Endothelial cell of umbilical vein (primary cell): ENCODE measurements at regions not wholly inside any gene's neighbourhood (a gene's known extent, or its start where the extent isn't known, plus 50 kb on each side); places are given as distances from the start of the nearest gene placed in this dataset.

Experiments used
- BruUV-seq: library from RNA; stranded (reverse); fragments of 400-500 nt; replicated peaks from 2 replicates; lab custom pipeline; 2021; lab: Mats Ljungman, UMichigan
- CTCF ChIA-PET: fragments of 300-600, 350-600 bp; sonication (Branson Sonifier 250); formaldehyde crosslinking; loops from one replicate; lab custom pipeline; 2021; ENCODE audit warnings: antibody characterized with exemption, inconsistent platforms; lab: Charles Lee
- POLR2A ChIA-PET: fragments of 300-600, 350-600 bp; sonication (Branson Sonifier 250); formaldehyde crosslinking; loops from one replicate; lab custom pipeline; 2021; ENCODE audit warnings: antibody characterized with exemption, inconsistent platforms; lab: Charles Lee
- DNase-seq: peaks from one replicate; pipeline ENCODE4 v3.0.0-alpha.2; 2011; ENCODE audit warnings: low read depth, low spot score
- FAIRE-seq: peaks from 2 replicates; lab custom pipeline; 2011; peaks lifted over from hg19 to GRCh38; lab: Jason Lieb, UNC
- H2AFZ ChIP-seq: 2 replicates; pipeline ENCODE4 v1.6.0; 2012; ENCODE audit warnings: low read depth, low read length, control low read depth, inconsistent platforms
- H3K27ac ChIP-seq: 2 replicates; pipeline ENCODE4 v1.5.1; 2011; ENCODE audit warnings: low read depth, mild to moderate bottlenecking, control low read depth, low read length, moderate library complexity; ENCODE audit not compliant: insufficient read depth
- H3K27me3 ChIP-seq, 2 experiments: 2 replicates each; pipeline versions ENCODE4 v1.6.0 to v1.6.1; 2011; ENCODE audit warnings: low read length in 2 of 2, mixed read lengths in 1 of 2; ENCODE audit not compliant: control insufficient read depth in 2 of 2, insufficient read depth in 2 of 2
- H3K36me3 ChIP-seq, 2 experiments: 2 replicates in 1 of 2; 3 replicates in 1 of 2; pipeline ENCODE4 v1.5.1; 2011; ENCODE audit warnings: low read length in 2 of 2, mild to moderate bottlenecking in 1 of 2, moderate library complexity in 1 of 2; ENCODE audit not compliant: control insufficient read depth in 2 of 2, insufficient read depth in 2 of 2; ENCODE audit errors: extremely low read depth in 1 of 2
- H3K4me1 ChIP-seq: 3 replicates; pipeline ENCODE4 v1.5.1; 2011; ENCODE audit warnings: mild to moderate bottlenecking, low read length; ENCODE audit not compliant: control insufficient read depth, insufficient read depth; ENCODE audit errors: extremely low read depth
- H3K4me2 ChIP-seq: 2 replicates; pipeline ENCODE4 v1.6.1; 2011; ENCODE audit warnings: low read length, control low read depth, mixed read lengths; ENCODE audit not compliant: insufficient read depth
- H3K4me3 ChIP-seq, 3 experiments: fragments of 200-600 bp in 1 of 3; sonication (generic), shearing (Covaris generic) in 1 of 3; replicated peaks in 1 of 3; 2 replicates each; pipeline ENCODE4 v1.5.1; 2011 to 2016; ENCODE audit warnings: control low read depth in 3 of 3, low read length in 3 of 3, mild to moderate bottlenecking in 2 of 3, inconsistent platforms in 1 of 3, low read depth in 1 of 3, moderate library complexity in 1 of 3; ENCODE audit not compliant: insufficient read depth in 1 of 3
- H3K79me2 ChIP-seq: 2 replicates; pipeline ENCODE4 v1.6.0; 2012; ENCODE audit warnings: low read length, inconsistent platforms; ENCODE audit not compliant: control insufficient read depth, insufficient read depth
- H3K9ac ChIP-seq: replicated peaks from 2 replicates; pipeline ENCODE3; 2011; ENCODE audit warnings: low read length, control low read depth; ENCODE audit not compliant: insufficient read depth; ENCODE audit errors: extremely low read depth
- H3K9me1 ChIP-seq: replicated peaks from 3 replicates; pipeline ENCODE4 v1.6.0; 2011; ENCODE audit warnings: mild to moderate bottlenecking, low read length; ENCODE audit not compliant: control insufficient read depth, insufficient read depth; ENCODE audit errors: extremely low read depth
- H3K9me3 ChIP-seq: replicated peaks from 2 replicates; pipeline ENCODE4 v1.5.1; 2012; ENCODE audit warnings: low read length, inconsistent platforms; ENCODE audit not compliant: control insufficient read depth, insufficient read depth
- H4K20me1 ChIP-seq: replicated peaks from 2 replicates; pipeline ENCODE3; 2011; ENCODE audit warnings: mild to moderate bottlenecking, low read length; ENCODE audit not compliant: control insufficient read depth, insufficient read depth; ENCODE audit errors: extremely low read depth
- EZH2 ChIP-seq: IDR thresholded peaks from 2 replicates; pipeline ENCODE4 v1.6.1; 2012; ENCODE audit warnings: borderline replicate concordance, low read depth, mild to moderate bottlenecking, moderate library complexity, low read length, inconsistent platforms; ENCODE audit not compliant: severe bottlenecking
- FOS ChIP-seq: IDR thresholded peaks from 2 replicates; pipeline ENCODE4 v1.6.1; 2011; ENCODE audit warnings: mild to moderate bottlenecking, low read length, moderate library complexity, borderline replicate concordance; ENCODE audit not compliant: insufficient read depth
- GATA2 ChIP-seq: IDR thresholded peaks from 2 replicates; pipeline ENCODE4 v1.7.0; 2011; ENCODE audit warnings: low read depth, mild to moderate bottlenecking, moderate library complexity, mixed read lengths, low read length; ENCODE audit not compliant: insufficient read length, insufficient read depth
- JUN ChIP-seq: IDR thresholded peaks from 2 replicates; pipeline ENCODE4 v1.6.1; 2011; ENCODE audit warnings: borderline replicate concordance, low read depth; ENCODE audit not compliant: insufficient read length, insufficient read depth
- MYC ChIP-seq: IDR thresholded peaks from one replicate; pipeline ENCODE4 v1.6.1; 2011; ENCODE audit warnings: mild to moderate bottlenecking, low read depth, low read length
- POLR2A ChIP-seq: IDR thresholded peaks from 2 replicates; pipeline ENCODE4 v1.6.1; 2012; ENCODE audit warnings: low read depth, mild to moderate bottlenecking, control low read depth, low read length
- POLR2AphosphoS5 ChIP-seq: IDR thresholded peaks from 2 replicates; pipeline ENCODE4 v1.6.1; 2012; ENCODE audit warnings: low read depth, mild to moderate bottlenecking, control low read depth, low read length, moderate library complexity; ENCODE audit not compliant: insufficient read depth
- dilution Hi-C: fragments of 300-500 bp; cut with MboI; formaldehyde crosslinking; loops from one replicate; pipeline ENCODE4 v1.15.0; 2019; ENCODE audit warnings: low sequenced_read_pairs; ENCODE audit not compliant: extremely low pct_ligation_motif_present
- intact Hi-C: fragments of 100-400 bp; cut with micrococcal nuclease; formaldehyde crosslinking; loops from one replicate; pipeline ENCODE4 v1.10.0; 2022
- TF ChIP-seq, protein P1 (sequence below), 2 donors: IDR thresholded peaks; 1 replicate in 1 of 2; 2 replicates in 1 of 2; pipeline ENCODE4 v1.5.1; 2011; ENCODE audit warnings: low read length in 2 of 2, mild to moderate bottlenecking in 2 of 2, moderate library complexity in 2 of 2, control low read depth in 1 of 2, inconsistent platforms in 1 of 2, low read depth in 1 of 2; ENCODE audit not compliant: insufficient read depth in 1 of 2; ENCODE audit errors: extremely low read depth in 1 of 2
- TF ChIP-seq, protein P2 (sequence below): IDR thresholded peaks from 2 replicates; pipeline ENCODE4 v1.6.1; 2011; ENCODE audit not compliant: insufficient read depth, insufficient read length

DNA sequence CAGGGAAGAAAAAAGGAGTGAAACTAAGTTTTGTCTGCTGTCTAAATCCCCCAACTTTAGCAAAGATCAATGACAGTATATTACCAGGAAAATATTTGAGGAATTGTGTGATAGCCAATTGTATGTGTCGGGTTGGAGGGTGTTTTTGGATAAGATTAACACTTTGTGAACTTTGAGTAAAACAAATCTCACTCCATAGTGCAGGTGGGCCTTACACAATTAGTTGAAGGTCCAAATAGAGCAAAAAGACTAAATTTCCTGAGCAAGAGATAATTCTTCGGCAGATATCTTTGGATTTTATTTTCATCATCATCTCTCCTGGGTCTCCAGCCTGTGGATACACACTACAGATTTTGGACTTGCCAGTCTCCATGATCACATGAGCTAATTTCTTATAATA, 152.8 kb upstream of the CWC22 start:
- CTCF ChIA-PET: no interaction called here

More for the DNA sequence above, 152.8 kb upstream of the CWC22 start:
- Histone ChIP-seq H3K79me2 (no peaks in the 10 kb centered on the region), H3K9me3 (no peaks in the 10 kb centered on the region), H4K20me1 (no peaks in the 10 kb centered on the region), H3K4me1 (no peaks in the 10 kb centered on the region), H3K36me3 (no peaks in the 10 kb centered on the region), H3K4me3 (no peak overlapping the region), H3K9ac (no peak overlapping the region), H3K9me1 (no peaks in the 10 kb centered on the region), H3K27ac (no peak overlapping the region), H3K27me3 (no peaks in the 10 kb centered on the region), H2AFZ (no peak overlapping the region), H3K4me2 (no peak overlapping the region)
- BruUV-seq: no TSS peak
- TF ChIP-seq, protein P1, sequence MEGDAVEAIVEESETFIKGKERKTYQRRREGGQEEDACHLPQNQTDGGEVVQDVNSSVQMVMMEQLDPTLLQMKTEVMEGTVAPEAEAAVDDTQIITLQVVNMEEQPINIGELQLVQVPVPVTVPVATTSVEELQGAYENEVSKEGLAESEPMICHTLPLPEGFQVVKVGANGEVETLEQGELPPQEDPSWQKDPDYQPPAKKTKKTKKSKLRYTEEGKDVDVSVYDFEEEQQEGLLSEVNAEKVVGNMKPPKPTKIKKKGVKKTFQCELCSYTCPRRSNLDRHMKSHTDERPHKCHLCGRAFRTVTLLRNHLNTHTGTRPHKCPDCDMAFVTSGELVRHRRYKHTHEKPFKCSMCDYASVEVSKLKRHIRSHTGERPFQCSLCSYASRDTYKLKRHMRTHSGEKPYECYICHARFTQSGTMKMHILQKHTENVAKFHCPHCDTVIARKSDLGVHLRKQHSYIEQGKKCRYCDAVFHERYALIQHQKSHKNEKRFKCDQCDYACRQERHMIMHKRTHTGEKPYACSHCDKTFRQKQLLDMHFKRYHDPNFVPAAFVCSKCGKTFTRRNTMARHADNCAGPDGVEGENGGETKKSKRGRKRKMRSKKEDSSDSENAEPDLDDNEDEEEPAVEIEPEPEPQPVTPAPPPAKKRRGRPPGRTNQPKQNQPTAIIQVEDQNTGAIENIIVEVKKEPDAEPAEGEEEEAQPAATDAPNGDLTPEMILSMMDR (IDR thresholded peaks at IDR 0.05; ENCODE audit: extremely low read depth in 1 of 2, insufficient read depth in 1 of 2, low read depth in 1 of 2, low read length in 2 of 2): no peak
- TF ChIP-seq GATA2: no peak
- no peak for TF ChIP-seq FOS
- TF ChIP-seq MYC: no peak
- TF ChIP-seq POLR2AphosphoS5: no peak
- TF ChIP-seq POLR2A: no peak
- TF ChIP-seq, protein P2, sequence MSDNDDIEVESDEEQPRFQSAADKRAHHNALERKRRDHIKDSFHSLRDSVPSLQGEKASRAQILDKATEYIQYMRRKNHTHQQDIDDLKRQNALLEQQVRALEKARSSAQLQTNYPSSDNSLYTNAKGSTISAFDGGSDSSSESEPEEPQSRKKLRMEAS: no peak
- TF ChIP-seq EZH2: no peak
- no peak for TF ChIP-seq JUN
- no peak for FAIRE-seq
- no peak for DNase-seq
- POLR2A ChIA-PET: no interaction called here
- intact Hi-C loops (no loop called here), dilution Hi-C loops (no loop called here)
